SK-N-MC (cell line): ENCODE measurements at regions not wholly inside any gene's neighbourhood (a gene's known extent, or its start where the extent isn't known, plus 50 kb on each side); places are given as distances from the start of the nearest gene placed in this dataset.

Experiments
- DNase-seq: peaks from one replicate; pipeline ENCODE4 v3.0.0-alpha.2; 2011; ENCODE audit warnings: low read depth, low spot score
- H3K27ac ChIP-seq: fragments of 200-600 bp; sonication (generic); 2 replicates; pipeline ENCODE4 v1.5.1; 2016; ENCODE audit warnings: mixed run types
- H3K36me3 ChIP-seq: fragments of 200-600 bp; sonication (generic); 2 replicates; pipeline ENCODE4 v1.6.1; 2017; ENCODE audit warnings: antibody characterized with exemption, low read length, mixed read lengths; ENCODE audit not compliant: insufficient read depth
- H3K4me3 ChIP-seq: fragments of 200-600 bp; sonication (generic); 2 replicates; pipeline ENCODE4 v1.5.1; 2016
- H3K9ac ChIP-seq: fragments of 200-600 bp; sonication (generic); 2 replicates; pipeline ENCODE4 v1.8.0; 2017; ENCODE audit warnings: mixed run types, mixed read lengths; ENCODE audit not compliant: insufficient read length
- H3K9me3 ChIP-seq: fragments of 200-600 bp; sonication (generic); 2 replicates; pipeline ENCODE4 v1.6.1; 2017; ENCODE audit warnings: low read depth, mild to moderate bottlenecking, antibody characterized with exemption, low read length, moderate library complexity, mixed read lengths
- EZH2 ChIP-seq: fragments of 200-600 bp; sonication (generic); IDR thresholded peaks from one replicate; pipeline ENCODE4 v1.6.1; 2017; ENCODE audit warnings: antibody characterized with exemption
- FOXP2 ChIP-seq: optimal IDR thresholded peaks from 2 replicates; pipeline ENCODE3; 2011; ENCODE audit warnings: mild to moderate bottlenecking, moderate library complexity; ENCODE audit not compliant: insufficient read depth; ENCODE audit errors: extremely low read length, control extremely low read depth
- POLR2AphosphoS5 ChIP-seq: IDR thresholded peaks from 2 replicates; pipeline ENCODE4 v1.6.1; 2012; ENCODE audit warnings: mild to moderate bottlenecking, low read depth, low read length, borderline replicate concordance

DNA sequence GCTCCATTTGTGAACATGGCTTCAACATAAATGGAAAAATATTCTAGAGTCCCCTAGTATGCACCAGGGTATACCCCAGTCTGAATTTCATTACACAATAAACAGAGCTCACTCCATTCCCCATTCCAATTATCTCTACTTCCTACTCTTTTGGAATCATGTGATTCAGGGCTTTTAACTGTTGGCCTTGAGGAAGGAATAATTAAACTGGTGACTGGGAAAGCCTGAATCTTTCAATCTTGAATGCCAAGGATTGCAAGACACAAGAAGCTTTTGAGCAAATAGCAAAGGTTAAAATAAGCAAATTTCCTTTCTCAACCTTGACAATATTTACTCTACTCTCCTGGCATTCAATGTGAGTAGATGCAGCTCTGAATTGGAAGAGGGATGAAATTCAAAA, 77.5 kb upstream of the INPP4B start:
- H3K4me3 ChIP-seq = no peak overlapping the region
- DNase-seq = no peak
- no peaks in the 10 kb centered on the region for H3K36me3 ChIP-seq
- H3K27ac ChIP-seq = no peak overlapping the region
- TF ChIP-seq EZH2 (no peak), POLR2AphosphoS5 (no peak)
- H3K9ac ChIP-seq = no peak overlapping the region
- H3K9me3 ChIP-seq = no peaks in the 10 kb centered on the region

GRCh38 chr4:142925161-142925560, 79.1 kb upstream of the INPP4B start:
- no peak overlapping the region for H3K27ac ChIP-seq

GRCh38 chr4:142927721-142928120, 81.6 kb upstream of the INPP4B start:
- TF ChIP-seq POLR2AphosphoS5 = no peak
- no peaks in the 10 kb centered on the region for H3K9me3 ChIP-seq
- no peak overlapping the region for H3K27ac ChIP-seq
- no peak overlapping the region for H3K4me3 ChIP-seq
- H3K36me3 ChIP-seq = no peaks in the 10 kb centered on the region
- H3K9ac ChIP-seq = no peak overlapping the region
- DNase-seq = no peak

More at GRCh38 chr4:142925161-142925560, 79.1 kb upstream of the INPP4B start:
- Histone ChIP-seq H3K9ac (no peak overlapping the region), H3K4me3 (no peak overlapping the region), H3K9me3 (no peaks in the 10 kb centered on the region), H3K36me3 (no peaks in the 10 kb centered on the region)
- no peak for DNase-seq
- TF ChIP-seq FOXP2 = no peak
- TF ChIP-seq POLR2AphosphoS5 = no peak

DNA sequence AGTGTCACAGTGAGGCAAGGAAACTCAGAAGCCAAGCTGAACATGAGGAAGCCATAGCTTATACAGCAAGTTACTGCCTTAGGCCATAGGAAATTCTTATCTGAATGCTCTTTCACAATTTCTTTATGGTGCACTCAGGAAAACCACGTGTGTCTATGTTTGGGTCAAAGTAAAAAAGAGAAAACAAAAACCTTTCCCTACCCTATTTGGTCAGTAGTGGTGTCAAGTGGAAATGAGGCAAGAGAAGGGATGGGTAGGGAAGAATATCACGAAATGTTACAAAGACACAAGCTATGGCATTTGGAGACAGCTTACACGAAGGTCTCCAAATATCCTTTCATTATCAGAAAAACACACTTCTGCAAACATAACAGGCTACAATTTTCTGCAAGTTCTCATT, 83.4 kb upstream of the INPP4B start:
- Histone ChIP-seq H3K4me3 (no peak overlapping the region), H3K9ac (no peak overlapping the region), H3K27ac (no peak overlapping the region), H3K9me3 (no peaks in the 10 kb centered on the region), H3K36me3 (no peaks in the 10 kb centered on the region)
- TF ChIP-seq EZH2 (no peak), POLR2AphosphoS5 (no peak), FOXP2 (no peak)
- no peak for DNase-seq

DNA sequence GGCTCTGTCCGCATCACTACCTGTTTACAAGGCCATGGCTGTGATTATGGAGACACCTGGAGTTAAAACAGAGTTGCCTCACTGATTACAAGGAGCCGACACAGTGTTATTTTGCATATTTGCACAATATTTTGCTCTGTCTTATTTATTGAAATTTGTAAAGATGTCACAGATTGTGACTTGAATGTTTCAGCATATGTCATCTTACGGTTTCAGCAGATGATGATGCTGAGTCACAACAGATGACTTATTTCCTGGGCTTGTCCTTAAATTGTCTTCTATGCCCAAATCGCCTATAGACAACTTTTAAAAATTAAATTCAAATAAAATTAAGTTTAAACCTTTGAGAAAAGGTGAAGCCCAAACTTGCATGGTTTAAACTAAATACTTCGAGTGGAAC, 87.1 kb upstream of the INPP4B start:
- Histone ChIP-seq H3K9ac (no peak overlapping the region), H3K9me3 (no peaks in the 10 kb centered on the region), H3K27ac (no peak overlapping the region), H3K4me3 (no peak overlapping the region), H3K36me3 (no peaks in the 10 kb centered on the region)
- no peak for TF ChIP-seq FOXP2
- no peak for TF ChIP-seq POLR2AphosphoS5
- TF ChIP-seq EZH2 = no peak
- no peak for DNase-seq

DNA sequence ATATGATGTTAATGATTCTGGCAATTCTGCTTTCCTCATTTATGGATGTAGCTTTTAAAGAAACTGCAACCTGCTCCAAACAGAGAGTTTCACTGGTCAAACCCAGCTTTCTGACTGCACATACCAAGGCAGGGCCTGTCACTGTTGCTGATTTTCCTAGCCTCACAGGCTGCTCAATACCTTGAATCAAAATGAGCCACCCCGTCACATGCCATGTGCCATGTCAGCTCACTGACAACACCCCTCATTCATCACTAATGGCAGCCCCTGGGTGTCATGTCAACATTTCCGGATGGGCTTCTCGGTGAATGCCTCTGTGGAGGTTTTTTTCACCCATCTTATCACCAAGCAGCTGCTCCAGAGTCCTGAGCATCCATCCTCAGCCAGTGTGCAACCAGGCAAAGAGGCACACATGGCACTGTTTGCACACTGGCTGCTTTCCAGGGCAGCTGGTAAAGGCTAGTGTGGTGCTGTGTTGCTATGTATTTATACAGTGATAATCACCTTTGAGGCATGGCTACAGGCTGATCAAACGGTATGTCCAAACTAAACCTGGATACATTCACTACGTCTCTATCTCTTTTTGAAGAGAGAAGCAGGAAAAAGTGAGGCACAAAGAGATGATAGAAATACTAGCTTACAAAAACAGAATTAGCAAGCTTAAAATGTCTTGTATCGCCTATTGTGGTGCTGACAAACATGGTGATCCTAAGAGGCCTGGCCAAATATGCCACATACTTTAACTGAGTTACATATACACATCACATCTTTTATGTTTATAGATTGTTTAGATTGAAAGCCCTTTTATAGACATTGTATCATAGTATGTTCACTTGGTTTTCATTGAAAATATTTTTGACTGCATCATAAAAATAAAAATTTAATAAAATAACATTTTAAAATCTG, 94.6 kb upstream of the INPP4B start:
- Histone ChIP-seq H3K4me3 (no peak overlapping the region), H3K36me3 (no peaks in the 10 kb centered on the region), H3K27ac (no peak overlapping the region), H3K9ac (no peak overlapping the region), H3K9me3 (no peaks in the 10 kb centered on the region)
- no peak for DNase-seq
- TF ChIP-seq POLR2AphosphoS5 (no peak), EZH2 (no peak), FOXP2 (no peak)

DNA sequence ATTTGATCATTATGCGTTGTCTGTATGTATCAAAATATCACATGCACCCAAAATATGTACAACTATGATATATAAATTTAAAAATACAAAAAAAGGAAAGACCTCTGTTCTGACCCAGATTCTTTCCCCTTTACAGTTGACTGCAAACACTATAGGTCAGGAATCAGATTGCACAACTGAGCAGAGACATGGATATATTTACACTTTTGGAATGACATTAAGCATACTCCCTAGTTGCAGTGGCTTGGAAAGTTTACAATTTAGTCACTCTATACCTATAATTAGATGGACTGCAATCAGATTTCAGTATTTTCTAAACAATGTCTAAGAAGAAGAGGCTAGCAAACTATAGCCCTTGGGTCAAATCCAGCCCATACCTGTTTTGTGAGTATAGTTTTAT, 98.5 kb upstream of the INPP4B start:
- Histone ChIP-seq H3K27ac (no peak overlapping the region), H3K9ac (no peak overlapping the region), H3K4me3 (no peak overlapping the region), H3K36me3 (no peaks in the 10 kb centered on the region), H3K9me3 (no peaks in the 10 kb centered on the region)
- DNase-seq = no peak
- no peak for TF ChIP-seq EZH2
- TF ChIP-seq FOXP2 = no peak
- TF ChIP-seq POLR2AphosphoS5 = no peak

GRCh38 chr4:142952821-142953580, 106.9 kb upstream of the INPP4B start:
- TF ChIP-seq EZH2 (no peak), POLR2AphosphoS5 (no peak), FOXP2 (no peak)
- Histone ChIP-seq H3K4me3 (no peak overlapping the region), H3K27ac (no peak overlapping the region), H3K36me3 (no peaks in the 10 kb centered on the region), H3K9ac (no peak overlapping the region), H3K9me3 (no peaks in the 10 kb centered on the region)
- no peak for DNase-seq

- DNase-seq = no peak
- no peaks in the 10 kb centered on the region for H3K36me3 ChIP-seq
- no peak overlapping the region for H3K4me3 ChIP-seq
- TF ChIP-seq POLR2AphosphoS5 (no peak), FOXP2 (no peak), EZH2 (no peak)
- no peaks in the 10 kb centered on the region for H3K9me3 ChIP-seq
- H3K27ac ChIP-seq = no peak overlapping the region
- H3K9ac ChIP-seq = no peak overlapping the region
These were observed 108.3 kb upstream of the INPP4B start for GRCh38 chr4:142954415-142954814.
